Ishikawa (cell line): ENCODE measurements at regions not wholly inside any gene's neighbourhood (a gene's known extent, or its start where the extent isn't known, plus 50 kb on each side); places are given as distances from the start of the nearest gene placed in this dataset.

Experiments
- CEBPB ChIP-seq: IDR thresholded peaks from 2 replicates; pipeline ENCODE4 v1.6.1; 2012
- CREB1 ChIP-seq: IDR thresholded peaks from 2 replicates; pipeline ENCODE4 v1.6.1; 2012; ENCODE audit warnings: low read depth
- EGR1 ChIP-seq: IDR thresholded peaks from 2 replicates; pipeline ENCODE4 v1.6.1; 2012
- EP300 ChIP-seq: IDR thresholded peaks from 2 replicates; pipeline ENCODE4 v1.6.1; 2012; ENCODE audit warnings: borderline replicate concordance
- NFIC ChIP-seq: IDR thresholded peaks from 2 replicates; pipeline ENCODE4 v1.6.1; 2012
- TAF1 ChIP-seq: IDR thresholded peaks from 2 replicates; pipeline ENCODE4 v1.6.1; 2012; ENCODE audit warnings: low read depth, mild to moderate bottlenecking
- YY1 ChIP-seq: IDR thresholded peaks from 2 replicates; pipeline ENCODE4 v1.6.1; 2012; ENCODE audit warnings: low read depth
- TF ChIP-seq, protein P1 (sequence below): IDR thresholded peaks from 2 replicates; pipeline ENCODE4 v1.6.1; 2012
- TF ChIP-seq, protein P2 (sequence below): IDR thresholded peaks from 2 replicates; pipeline ENCODE4 v1.6.1; 2012; ENCODE audit warnings: low read depth, mild to moderate bottlenecking

DNA sequence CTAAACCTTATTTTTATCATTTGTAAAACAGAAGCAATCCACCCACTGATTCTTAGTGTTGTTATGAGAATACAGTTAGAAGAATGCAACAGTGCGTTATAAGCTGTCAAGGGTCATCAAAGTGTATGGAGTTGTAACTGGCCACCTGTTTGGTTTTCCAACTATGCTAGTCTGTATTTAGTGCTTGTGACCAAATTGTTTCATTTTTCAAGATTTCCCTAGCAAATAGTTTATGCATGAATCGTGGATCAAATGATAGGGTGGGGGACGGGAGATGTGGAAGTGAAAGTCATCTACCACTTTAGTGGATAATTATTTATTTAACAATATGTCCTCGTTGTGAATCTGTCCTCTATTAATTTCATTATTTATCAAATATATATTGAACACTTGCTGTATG lies 175.4 kb upstream of the HDDC2 start:
- no peak for TF ChIP-seq YY1
- TF ChIP-seq, protein P1, sequence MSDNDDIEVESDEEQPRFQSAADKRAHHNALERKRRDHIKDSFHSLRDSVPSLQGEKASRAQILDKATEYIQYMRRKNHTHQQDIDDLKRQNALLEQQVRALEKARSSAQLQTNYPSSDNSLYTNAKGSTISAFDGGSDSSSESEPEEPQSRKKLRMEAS, result no peak
- TF ChIP-seq NFIC, result no peak
- TF ChIP-seq CEBPB, result no peak
- TF ChIP-seq EGR1, result no peak
- TF ChIP-seq, protein P2, sequence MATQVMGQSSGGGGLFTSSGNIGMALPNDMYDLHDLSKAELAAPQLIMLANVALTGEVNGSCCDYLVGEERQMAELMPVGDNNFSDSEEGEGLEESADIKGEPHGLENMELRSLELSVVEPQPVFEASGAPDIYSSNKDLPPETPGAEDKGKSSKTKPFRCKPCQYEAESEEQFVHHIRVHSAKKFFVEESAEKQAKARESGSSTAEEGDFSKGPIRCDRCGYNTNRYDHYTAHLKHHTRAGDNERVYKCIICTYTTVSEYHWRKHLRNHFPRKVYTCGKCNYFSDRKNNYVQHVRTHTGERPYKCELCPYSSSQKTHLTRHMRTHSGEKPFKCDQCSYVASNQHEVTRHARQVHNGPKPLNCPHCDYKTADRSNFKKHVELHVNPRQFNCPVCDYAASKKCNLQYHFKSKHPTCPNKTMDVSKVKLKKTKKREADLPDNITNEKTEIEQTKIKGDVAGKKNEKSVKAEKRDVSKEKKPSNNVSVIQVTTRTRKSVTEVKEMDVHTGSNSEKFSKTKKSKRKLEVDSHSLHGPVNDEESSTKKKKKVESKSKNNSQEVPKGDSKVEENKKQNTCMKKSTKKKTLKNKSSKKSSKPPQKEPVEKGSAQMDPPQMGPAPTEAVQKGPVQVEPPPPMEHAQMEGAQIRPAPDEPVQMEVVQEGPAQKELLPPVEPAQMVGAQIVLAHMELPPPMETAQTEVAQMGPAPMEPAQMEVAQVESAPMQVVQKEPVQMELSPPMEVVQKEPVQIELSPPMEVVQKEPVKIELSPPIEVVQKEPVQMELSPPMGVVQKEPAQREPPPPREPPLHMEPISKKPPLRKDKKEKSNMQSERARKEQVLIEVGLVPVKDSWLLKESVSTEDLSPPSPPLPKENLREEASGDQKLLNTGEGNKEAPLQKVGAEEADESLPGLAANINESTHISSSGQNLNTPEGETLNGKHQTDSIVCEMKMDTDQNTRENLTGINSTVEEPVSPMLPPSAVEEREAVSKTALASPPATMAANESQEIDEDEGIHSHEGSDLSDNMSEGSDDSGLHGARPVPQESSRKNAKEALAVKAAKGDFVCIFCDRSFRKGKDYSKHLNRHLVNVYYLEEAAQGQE, result no peak
- no peak for TF ChIP-seq EP300
- TF ChIP-seq CREB1, result no peak
- no peak for TF ChIP-seq TAF1
